GM19397 (cell line): ENCODE measurements at regions not wholly inside any gene's neighbourhood (a gene's known extent, or its start where the extent isn't known, plus 50 kb on each side); places are given as distances from the start of the nearest gene placed in this dataset.
"Not testable (repeated sequence)": the region's sequence is repeated elsewhere in the genome, so short reads cannot be mapped to it uniquely, and the experiment has no call there.

Source experiments
- ATAC-seq: cut with Tn5 transposase; IDR thresholded peaks from one replicate; pipeline ENCODE4 v1.9.1; 2021; ENCODE audit warnings: mild to moderate bottlenecking, moderate library complexity; ENCODE audit not compliant: unreplicated experiment

DNA sequence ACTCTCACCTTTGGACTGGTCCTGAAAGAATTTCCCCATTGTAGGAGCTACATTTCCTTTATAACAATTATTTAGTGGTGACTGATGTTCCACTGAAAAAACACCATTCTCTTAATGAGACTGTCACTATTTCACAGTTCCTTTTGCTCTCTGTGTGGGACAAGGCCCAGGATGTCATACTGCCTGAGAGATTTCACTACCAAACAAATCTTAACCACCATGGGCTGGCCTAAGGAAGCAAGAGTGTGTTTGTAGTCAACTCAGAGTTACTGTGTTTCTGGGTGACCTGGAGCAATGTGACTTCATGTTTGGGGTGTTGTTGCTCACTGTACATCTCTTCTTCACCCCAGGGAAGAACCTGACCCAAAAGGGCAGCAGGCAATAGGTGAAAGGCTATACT lies 50.1 kb upstream of the ZNF608 start:
- ATAC-seq, result no peak

DNA sequence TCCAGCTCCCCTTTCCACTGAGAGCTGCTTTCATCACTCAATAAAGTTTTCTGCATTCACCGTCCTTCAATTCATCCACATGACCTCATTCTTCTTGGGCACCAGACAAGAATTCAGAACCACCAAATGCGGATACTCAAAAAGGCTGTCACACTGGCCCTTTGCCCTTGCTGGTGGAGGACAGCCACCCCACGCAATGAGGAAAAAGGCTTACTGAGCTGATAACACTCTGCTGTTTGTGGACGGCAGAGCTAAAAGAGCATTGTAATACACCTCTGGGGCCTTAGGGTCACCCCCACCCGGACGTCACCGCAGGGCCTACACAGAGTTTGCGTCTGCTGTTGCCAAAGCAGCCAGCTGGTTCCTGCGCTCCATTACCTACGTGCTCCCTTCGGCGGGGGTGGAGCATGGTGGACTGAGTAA lies 51.2 kb upstream of the ZNF608 start:
- no peak for ATAC-seq

- no peak for ATAC-seq
These were observed 52.5 kb upstream of the ZNF608 start for GRCh38 chr5:124798890-124799289.

DNA sequence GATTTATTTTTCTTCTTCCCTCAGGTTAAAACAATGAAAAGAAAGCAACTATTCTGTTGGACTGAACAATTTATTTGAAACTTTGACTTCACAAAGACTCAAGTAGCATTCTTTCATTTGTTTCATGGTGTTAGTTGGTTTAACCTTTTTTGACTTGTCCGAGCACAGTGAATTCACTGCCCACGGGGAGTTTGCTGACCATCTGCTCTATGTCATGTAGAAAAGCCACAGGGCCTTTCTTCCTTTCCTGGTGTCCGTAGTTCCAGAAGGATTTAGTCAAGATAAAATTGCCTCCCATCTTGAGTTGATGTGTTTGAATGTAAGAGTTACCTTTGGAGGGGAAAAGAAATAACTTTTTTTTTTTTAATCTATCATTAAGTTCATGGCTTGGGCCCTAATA lies 55.1 kb upstream of the ZNF608 start:
- ATAC-seq, result no peak

DNA sequence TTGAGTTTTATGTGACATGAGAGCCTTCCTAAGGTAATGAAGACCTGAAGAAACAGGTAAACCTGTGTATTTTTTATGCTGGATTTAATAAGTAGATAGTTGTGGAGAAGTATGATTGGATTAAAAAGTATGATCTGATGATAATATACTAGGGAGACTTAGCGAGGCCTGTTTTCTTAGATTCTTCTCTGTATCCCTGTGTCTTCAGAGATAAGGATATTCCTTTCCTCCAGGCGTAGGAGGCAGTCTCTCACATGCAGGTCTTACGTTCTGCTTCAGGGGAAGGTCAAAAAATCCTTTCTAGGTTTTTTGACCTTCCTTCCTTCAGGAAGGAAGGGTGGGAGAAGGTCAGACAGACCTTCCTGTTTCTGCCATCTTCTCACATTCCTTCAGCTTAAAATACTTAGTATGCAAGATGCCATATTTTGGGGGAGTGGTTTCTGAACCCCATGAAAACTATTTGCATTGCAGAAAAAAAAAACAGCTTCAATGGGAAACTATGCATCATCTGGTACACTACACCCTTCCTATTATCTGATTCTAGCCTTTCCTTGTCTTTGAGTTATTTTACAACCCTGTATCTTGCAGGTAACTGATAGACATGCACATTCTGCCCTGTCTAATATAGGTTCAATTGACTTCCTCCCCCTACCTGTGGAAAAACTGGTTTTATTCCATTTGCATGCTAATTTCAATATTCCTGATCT lies 57.3 kb upstream of the ZNF608 start:
- no peak for ATAC-seq

DNA sequence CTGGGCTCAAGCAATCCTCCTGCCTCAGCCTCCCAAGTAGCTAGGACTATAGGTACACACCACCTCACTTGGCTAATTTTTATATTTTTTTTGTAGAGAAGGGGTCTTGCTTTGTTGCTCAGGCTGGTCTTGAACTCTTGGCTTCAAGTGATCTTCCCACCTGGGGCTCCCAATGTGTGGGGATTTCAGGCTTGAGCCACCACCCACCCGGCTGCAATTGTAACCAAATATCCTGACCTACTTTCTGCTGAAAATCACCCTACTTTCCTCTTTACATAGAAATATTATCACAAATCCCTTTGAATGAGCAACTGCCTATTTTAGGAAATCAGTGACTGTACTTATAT lies 59.6 kb upstream of the ZNF608 start:
- no peak for ATAC-seq

DNA sequence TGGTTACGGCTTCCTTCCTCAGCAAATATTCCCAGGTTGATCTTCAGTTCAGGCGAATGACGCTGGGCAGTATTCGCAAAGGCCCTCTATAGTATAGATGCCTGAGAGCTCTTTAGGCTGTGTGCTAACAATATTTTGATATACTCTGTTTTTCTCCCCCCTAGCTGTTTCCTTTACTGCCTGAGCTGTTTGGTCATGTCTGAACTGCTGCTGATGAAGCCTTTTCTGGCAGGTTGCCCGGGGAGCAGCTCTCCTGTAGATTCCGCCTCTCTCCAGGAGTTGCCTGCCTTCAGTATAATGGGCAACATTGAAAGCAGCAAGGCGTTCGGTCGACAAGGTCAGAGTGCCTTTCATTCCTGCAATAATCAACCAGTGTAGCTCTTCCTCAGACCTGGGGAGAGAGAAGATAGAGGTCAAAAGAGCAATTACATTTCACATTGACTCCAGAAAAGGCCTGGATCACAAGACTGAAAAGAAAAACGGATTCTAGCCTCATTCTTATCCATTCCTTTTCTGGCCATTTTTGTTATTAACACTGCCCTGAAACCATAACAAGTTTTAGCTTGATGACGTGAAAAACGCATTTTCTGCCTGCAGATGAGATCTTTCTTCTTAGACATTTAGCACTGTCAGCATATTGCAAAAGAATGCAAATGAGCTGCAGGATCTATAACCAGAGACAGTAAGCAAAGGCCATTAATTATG lies 60.1 kb upstream of the ZNF608 start:
- no peak for ATAC-seq

DNA sequence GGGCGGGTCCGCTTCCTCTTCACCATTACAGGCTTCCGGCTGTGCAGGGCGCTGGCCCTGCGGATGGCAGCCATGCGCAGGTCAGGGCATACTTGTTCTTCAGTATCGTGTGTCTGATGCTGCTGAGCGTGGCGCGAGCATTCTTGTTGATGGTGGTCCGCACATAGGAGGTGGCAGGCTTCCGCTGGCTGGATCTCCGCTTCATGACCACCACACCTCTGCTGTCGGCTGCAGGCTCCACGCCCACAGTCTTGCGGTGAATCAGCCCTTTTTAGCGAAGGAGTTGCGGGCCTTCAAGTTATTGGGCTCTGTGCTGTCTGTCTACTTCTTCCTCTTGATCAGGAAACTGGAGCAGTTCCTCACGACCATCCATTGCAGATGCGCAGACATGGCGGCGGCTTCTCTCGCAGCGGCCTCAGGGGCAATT lies 62.4 kb upstream of the ZNF608 start:
- no peak for ATAC-seq

DNA sequence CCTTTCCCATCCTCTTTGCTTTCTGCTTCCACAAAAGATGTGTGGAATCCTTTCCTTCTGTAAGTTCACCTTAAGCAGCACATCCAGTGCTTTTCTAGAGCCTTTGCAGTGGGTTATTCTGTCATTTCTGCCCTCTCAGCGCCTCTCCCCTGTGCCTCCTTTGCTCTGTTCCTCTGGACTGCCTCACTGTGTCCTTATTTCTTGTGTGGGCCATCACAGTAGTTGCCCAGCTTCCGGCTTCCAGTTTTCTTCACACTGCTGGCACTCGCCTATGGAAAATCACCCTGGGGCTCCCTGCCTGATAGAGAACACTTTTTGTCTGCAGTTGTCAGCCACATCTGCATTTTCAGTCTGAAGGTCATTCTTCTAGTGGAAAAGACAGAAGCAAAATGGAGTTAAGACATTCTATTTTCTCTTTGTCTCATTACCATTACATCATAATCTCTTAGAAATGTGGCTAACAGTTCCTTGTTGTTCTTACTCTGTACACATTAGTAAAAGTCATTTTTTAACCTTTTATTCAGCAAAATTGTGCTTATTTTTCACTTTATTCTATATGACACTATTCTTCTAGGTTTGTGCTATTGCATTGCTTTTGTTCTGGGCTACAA lies 64.1 kb upstream of the ZNF608 start:
- no peak for ATAC-seq

DNA sequence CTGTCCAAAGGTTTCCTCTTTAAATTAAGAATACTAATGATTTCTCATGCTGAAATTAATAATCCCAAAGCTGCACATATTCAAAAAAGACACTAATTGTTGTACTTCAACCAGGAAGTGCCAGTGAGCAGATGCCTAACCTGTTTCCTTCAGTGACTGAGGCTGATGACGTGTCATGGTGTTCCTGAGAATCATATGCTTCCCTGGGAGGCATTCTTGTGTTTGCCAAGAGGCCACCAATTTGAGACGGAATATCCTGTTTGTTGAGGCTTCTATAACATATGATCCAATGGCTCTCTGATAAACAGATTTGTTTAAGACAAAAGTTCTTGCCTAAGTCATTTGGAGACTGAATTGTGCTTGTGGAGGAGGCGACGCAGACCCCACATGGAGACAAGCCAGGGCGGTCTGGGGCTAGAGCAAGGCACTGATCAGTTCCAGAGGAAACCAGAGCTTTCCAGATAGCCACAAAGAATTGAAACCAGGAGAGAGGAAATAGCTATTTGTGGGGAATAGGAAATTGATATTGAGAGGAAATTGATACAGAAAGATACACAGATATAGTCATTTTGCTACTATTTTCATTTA lies 66.4 kb upstream of the ZNF608 start:
- ATAC-seq, result no peak

- ATAC-seq, result no peak
These were observed 69.9 kb upstream of the ZNF608 start for GRCh38 chr5:124816381-124816780.

DNA sequence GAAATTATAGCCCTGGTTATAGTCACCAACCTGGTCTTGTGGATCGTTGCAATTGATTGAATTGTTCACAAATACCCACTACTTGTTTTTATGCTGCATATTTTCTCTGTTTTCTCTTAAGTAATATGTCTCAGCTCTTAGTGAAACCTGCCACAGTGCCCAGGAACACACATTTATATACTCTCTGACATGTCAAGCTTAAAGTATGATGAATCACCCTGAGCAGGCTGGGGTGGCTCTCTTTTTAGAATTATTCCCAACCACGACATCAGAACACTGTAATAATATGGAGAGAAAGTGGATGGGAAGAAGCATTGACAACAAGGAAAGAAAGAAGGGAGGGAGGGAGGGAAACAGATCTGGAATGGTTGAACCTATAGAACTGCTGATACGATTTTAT lies 72.8 kb upstream of the ZNF608 start:
- no peak for ATAC-seq

- no peak for ATAC-seq
These were observed 76.2 kb upstream of the ZNF608 start for GRCh38 chr5:124822647-124823046.

GRCh38 chr5:124823380-124823779 lies 76.9 kb upstream of the ZNF608 start:
- no peak for ATAC-seq

- no peak for ATAC-seq
These were observed 78.3 kb upstream of the ZNF608 start for GRCh38 chr5:124824637-124825158.

GRCh38 chr5:124825250-124825982 lies 79.0 kb upstream of the ZNF608 start:
- ATAC-seq, result peak; percentile 90

- no peak for ATAC-seq
These were observed 79.5 kb upstream of the ZNF608 start for GRCh38 chr5:124825983-124826337.

DNA sequence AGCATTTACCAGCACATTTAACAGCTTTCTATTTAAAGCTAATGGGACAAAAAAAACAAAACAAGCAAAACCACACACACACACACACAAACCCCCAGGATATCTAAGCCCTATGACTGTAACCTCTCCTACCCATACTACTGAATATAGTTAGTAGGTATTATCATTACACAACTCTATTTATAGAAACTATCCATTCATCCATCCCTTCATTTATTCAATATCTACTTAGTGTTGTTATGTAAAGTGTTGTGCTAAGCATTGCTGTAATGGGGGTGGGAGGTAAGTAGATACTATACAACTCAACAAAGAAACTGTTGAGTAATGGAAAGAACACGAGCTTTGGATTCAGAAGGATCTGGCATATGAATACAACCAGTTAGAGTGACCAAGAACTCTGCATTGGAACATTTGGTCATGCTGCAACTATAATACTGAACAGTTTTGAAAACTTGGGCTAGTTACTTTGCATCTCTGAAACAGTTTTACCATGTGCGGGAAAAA lies 82.3 kb upstream of the ZNF608 start:
- ATAC-seq, result no peak

DNA sequence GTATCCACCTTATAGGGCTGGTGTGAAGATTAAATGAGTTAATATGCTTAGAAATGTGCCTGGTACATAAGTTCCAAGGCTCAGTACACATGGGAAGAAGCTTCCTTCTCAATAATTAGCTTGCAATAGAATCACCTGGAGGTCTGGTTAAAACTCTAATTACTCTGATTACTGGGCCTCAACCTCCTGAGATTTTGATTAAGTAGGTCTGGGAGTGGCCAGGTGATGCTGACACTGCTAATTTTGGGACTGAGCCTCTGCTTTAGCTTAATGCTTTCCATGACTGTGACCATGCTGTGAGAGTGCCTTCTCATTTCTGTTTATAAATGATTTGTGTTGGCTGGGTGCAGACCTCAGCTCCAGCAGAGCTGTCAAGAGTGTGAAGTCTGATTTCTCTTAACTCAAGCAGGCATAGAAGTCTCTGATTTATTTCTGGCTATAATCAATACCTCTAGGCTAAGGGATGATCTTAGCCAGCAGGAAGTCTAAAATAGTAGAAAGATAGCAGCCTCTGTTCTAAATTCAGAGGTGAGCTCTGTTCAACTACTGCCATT lies 85.3 kb upstream of the ZNF608 start:
- no peak for ATAC-seq

DNA sequence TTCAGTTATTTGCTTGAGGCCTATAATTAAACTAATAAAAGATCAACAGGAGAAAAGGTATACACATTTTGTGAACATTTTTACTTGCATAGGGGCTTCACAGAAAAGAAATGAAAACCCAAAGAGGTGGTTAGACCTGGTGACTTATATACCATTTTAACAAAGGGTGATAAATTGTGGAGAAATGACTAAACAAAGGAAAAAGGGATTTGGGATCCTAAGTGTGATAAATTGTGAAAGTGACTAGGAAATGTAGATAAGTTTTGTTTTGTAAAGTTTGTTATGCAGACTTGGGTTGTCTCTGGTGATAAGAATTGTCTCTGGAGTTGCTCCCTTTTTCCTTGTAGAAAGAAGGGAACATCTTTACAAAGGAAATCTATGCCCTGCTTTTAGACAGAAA lies 86.1 kb upstream of the ZNF608 start:
- ATAC-seq, result no peak

DNA sequence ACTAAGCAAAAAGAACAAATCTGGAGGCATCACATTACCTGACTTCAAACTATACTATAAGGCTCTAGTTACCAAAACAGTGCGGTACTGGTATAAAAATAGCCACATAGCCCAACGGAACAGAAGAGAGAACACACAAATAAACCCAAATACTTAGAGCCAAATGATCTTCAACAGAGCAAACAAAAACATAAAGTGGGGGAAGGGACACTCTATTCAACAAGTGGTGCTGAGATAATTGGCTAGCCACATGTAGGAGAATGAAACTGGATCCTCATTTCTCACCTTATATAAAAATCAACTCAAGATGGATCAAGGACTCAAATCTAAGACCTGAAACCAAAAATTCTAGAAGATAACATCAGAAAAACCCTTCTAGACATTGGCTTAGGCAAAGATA lies 89.9 kb upstream of the ZNF608 start:
- ATAC-seq, result not testable (repeated sequence)
